ENCODE measurements at regions not wholly inside any gene's neighbourhood (a gene's known extent, or its start where the extent isn't known, plus 50 kb on each side); places are given as distances from the start of the nearest gene placed in this dataset.
A peak's percentile ranks its signal among the peaks of the same experiment; 100 is the strongest.

- TF ChIP-seq ZHX1 (conservative IDR thresholded peaks at IDR 0.05; ENCODE audit: low read length) (no peak), GTF2A2 (tag; IDR thresholded peaks at IDR 0.05) (no peak), NFE2 (IDR thresholded peaks at IDR 0.05; ENCODE audit: low read depth) (peak; percentile 83), MECOM (CRISPR knock-in tag; IDR thresholded peaks at IDR 0.05) (no peak), ZNF408 (CRISPR knock-in tag; IDR thresholded peaks at IDR 0.05; ENCODE audit: low read depth) (no peak), USF1 (CRISPR knock-in tag; IDR thresholded peaks at IDR 0.05) (no peak), TCFL5 (CRISPR knock-in tag; conservative IDR thresholded peaks at IDR 0.05) (no peak), ZNF766 (CRISPR knock-in tag; conservative IDR thresholded peaks at IDR 0.05) (peak; percentile 70; the same call in 1 of the 2 replicates), ZNF76 (CRISPR knock-in tag; IDR thresholded peaks at IDR 0.05; ENCODE audit: borderline replicate concordance) (no peak), ELF4 (CRISPR knock-in tag; IDR thresholded peaks at IDR 0.05) (peak; percentile 65; the same call in 1 of the 2 replicates), MTA1 (IDR thresholded peaks at IDR 0.05; ENCODE audit: borderline replicate concordance) (no peak), MCM7 (IDR thresholded peaks at IDR 0.05) (no peak), CCAR2 (IDR thresholded peaks at IDR 0.05; ENCODE audit: low read depth, low read length) (no peak), TCF7L2 (IDR thresholded peaks at IDR 0.05; ENCODE audit: low read depth, low read length) (no peak), L3MBTL2 (IDR thresholded peaks at IDR 0.05) (peak; percentile 71; the same call in 1 of the 2 replicates), PURB (CRISPR knock-in tag; IDR thresholded peaks at IDR 0.05; ENCODE audit: low read depth) (no peak), ZNF395 (CRISPR knock-in tag; IDR thresholded peaks at IDR 0.05) (no peak)
- TF ChIP-seq, protein P1, sequence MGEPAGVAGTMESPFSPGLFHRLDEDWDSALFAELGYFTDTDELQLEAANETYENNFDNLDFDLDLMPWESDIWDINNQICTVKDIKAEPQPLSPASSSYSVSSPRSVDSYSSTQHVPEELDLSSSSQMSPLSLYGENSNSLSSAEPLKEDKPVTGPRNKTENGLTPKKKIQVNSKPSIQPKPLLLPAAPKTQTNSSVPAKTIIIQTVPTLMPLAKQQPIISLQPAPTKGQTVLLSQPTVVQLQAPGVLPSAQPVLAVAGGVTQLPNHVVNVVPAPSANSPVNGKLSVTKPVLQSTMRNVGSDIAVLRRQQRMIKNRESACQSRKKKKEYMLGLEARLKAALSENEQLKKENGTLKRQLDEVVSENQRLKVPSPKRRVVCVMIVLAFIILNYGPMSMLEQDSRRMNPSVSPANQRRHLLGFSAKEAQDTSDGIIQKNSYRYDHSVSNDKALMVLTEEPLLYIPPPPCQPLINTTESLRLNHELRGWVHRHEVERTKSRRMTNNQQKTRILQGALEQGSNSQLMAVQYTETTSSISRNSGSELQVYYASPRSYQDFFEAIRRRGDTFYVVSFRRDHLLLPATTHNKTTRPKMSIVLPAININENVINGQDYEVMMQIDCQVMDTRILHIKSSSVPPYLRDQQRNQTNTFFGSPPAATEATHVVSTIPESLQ (CRISPR knock-in tag; IDR thresholded peaks at IDR 0.05), result no peak
- TF ChIP-seq, protein P2, sequence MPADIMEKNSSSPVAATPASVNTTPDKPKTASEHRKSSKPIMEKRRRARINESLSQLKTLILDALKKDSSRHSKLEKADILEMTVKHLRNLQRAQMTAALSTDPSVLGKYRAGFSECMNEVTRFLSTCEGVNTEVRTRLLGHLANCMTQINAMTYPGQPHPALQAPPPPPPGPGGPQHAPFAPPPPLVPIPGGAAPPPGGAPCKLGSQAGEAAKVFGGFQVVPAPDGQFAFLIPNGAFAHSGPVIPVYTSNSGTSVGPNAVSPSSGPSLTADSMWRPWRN (IDR thresholded peaks at IDR 0.05; ENCODE audit: low read depth), result 0 out of 2 replicates have a peak, but pooled peaks have one; percentile 35
Observed at GRCh38 chr18:46397174-46397573, 259.8 kb downstream of the LOXHD1 start (continued).
